MM.1S (cell line): ENCODE measurements at regions not wholly inside any gene's neighbourhood (a gene's known extent, or its start where the extent isn't known, plus 50 kb on each side); places are given as distances from the start of the nearest gene placed in this dataset.

Experiments used
- EZH2 ChIP-seq: fragments of 300-600 bp; sonication (generic); optimal IDR thresholded peaks from 2 replicates; pipeline ENCODE3; 2017; ENCODE audit warnings: low read depth, mild to moderate bottlenecking, antibody characterized with exemption, low read length, mixed read lengths
- EZH2phosphoT487 ChIP-seq: fragments of 300-600 bp; sonication (generic); IDR thresholded peaks from 2 replicates; pipeline ENCODE4 v1.6.1; 2018; ENCODE audit warnings: antibody characterized with exemption, low read length
- TF ChIP-seq, protein P1 (sequence below): fragments of 300-600 bp; sonication (generic); IDR thresholded peaks from 2 replicates; pipeline ENCODE4 v1.5.1; 2016; ENCODE audit warnings: antibody characterized with exemption, low read length, mixed read lengths

DNA sequence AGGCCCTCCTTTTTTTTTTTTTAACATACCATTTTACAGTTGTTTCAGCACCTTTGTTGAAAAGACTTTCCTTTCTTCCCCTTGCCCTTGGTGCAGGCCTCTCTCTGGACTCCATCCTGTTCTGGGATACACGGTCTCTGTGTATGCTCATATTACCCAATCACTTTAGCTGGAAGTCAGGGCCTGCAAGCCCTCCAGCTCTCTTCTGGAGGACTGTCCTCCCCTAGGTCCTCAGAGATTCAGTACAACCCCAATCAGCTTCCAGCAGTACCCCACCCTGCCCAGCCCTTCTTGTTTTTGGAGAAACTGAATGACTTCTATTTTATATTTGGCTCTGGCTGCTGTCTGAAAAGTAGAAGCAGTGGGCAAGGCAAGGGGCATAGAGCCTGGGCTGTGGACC, 270.8 kb downstream of the KLF13 start:
- TF ChIP-seq, protein P1, sequence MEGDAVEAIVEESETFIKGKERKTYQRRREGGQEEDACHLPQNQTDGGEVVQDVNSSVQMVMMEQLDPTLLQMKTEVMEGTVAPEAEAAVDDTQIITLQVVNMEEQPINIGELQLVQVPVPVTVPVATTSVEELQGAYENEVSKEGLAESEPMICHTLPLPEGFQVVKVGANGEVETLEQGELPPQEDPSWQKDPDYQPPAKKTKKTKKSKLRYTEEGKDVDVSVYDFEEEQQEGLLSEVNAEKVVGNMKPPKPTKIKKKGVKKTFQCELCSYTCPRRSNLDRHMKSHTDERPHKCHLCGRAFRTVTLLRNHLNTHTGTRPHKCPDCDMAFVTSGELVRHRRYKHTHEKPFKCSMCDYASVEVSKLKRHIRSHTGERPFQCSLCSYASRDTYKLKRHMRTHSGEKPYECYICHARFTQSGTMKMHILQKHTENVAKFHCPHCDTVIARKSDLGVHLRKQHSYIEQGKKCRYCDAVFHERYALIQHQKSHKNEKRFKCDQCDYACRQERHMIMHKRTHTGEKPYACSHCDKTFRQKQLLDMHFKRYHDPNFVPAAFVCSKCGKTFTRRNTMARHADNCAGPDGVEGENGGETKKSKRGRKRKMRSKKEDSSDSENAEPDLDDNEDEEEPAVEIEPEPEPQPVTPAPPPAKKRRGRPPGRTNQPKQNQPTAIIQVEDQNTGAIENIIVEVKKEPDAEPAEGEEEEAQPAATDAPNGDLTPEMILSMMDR = no peak
- no peak for TF ChIP-seq EZH2phosphoT487
- no peak for TF ChIP-seq EZH2
